ENCODE measurements at regions not wholly inside any gene's neighbourhood (a gene's known extent, or its start where the extent isn't known, plus 50 kb on each side); places are given as distances from the start of the nearest gene placed in this dataset.

GRCh38 chrX:125398959-125399440, 79.3 kb downstream of the TEX13C start:
- no peak for DNase-seq (ENCODE audit: insufficient read length, low spot score, missing footprints)
- Histone ChIP-seq H3K36me3 (ENCODE audit: insufficient read depth, low read length) (no peaks in the 10 kb centered on the region), H4K20me1 (ENCODE audit: insufficient read depth, low read length) (no peaks in the 10 kb centered on the region), H3K27me3 (ENCODE audit: insufficient read depth, low read length) (no peaks in the 10 kb centered on the region), H3K27ac (ENCODE audit: low read depth, low read length) (no peak overlapping the region), H3K4me3 (ENCODE audit: insufficient read depth, low read length) (no peak overlapping the region), H2AFZ (ENCODE audit: low read length) (no peak overlapping the region), H3K4me1 (ENCODE audit: insufficient read depth, low read length) (no peaks in the 10 kb centered on the region), H3K9me3 (ENCODE audit: low read depth, low read length) (no peaks in the 10 kb centered on the region), H3K79me2 (ENCODE audit: insufficient read depth, low read length) (no peaks in the 10 kb centered on the region), H3K4me2 (ENCODE audit: insufficient read depth, low read length) (no peak overlapping the region)
- TF ChIP-seq CTCF (IDR thresholded peaks at IDR 0.05; ENCODE audit: extremely low read depth, low read depth, low read length) = no peak

GRCh38 chrX:125402807-125403206, 83.1 kb downstream of the TEX13C start:
- H3K27ac ChIP-seq (ENCODE audit: low read depth, low read length) = no peak overlapping the region
- H3K4me2 ChIP-seq (ENCODE audit: insufficient read depth, low read length) = no peak overlapping the region
- H4K20me1 ChIP-seq (ENCODE audit: insufficient read depth, low read length) = no peaks in the 10 kb centered on the region
- TF ChIP-seq CTCF (IDR thresholded peaks at IDR 0.05; ENCODE audit: extremely low read depth, low read depth, low read length) = no peak
- no peak for DNase-seq (ENCODE audit: insufficient read length, low spot score, missing footprints)
- peaks cover 2% of the 10 kb centered on the region for H3K9me3 ChIP-seq (ENCODE audit: low read depth, low read length)
- H3K79me2 ChIP-seq (ENCODE audit: insufficient read depth, low read length) = no peaks in the 10 kb centered on the region
- no peaks in the 10 kb centered on the region for H3K36me3 ChIP-seq (ENCODE audit: insufficient read depth, low read length)
- no peaks in the 10 kb centered on the region for H3K27me3 ChIP-seq (ENCODE audit: insufficient read depth, low read length)
- H3K4me3 ChIP-seq (ENCODE audit: insufficient read depth, low read length) = no peak overlapping the region
- no peaks in the 10 kb centered on the region for H3K4me1 ChIP-seq (ENCODE audit: insufficient read depth, low read length)
- H2AFZ ChIP-seq (ENCODE audit: low read length) = no peak overlapping the region

DNA sequence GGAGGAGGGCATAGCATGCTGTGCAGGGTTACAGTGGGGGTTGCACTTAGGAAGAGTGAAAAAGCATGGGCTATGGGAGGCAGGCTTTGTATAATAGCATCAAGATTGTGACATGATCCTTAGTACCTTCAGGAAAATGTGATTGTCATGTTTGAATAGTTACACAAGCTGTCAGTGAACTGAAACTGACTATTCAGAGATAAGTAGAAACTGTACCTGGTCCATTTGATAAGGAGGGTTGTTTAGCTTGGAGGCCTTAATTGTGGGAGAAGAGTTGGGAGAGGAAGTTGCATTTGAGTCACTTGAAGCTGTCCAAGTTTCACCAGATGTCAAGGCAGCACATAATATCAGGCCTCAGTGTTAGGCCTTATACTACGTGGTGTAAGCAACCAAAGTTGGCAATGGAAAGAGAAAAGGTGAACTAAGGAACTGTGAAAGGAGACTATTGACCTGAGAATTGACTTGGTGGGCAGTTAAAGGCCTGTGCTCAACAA, 85.0 kb downstream of the TEX13C start:
- Histone ChIP-seq H4K20me1 (ENCODE audit: insufficient read depth, low read length) (no peaks in the 10 kb centered on the region), H3K9me3 (ENCODE audit: low read depth, low read length) (peaks cover 2% of the 10 kb centered on the region), H2AFZ (ENCODE audit: low read length) (no peak overlapping the region), H3K4me1 (ENCODE audit: insufficient read depth, low read length) (no peaks in the 10 kb centered on the region), H3K4me2 (ENCODE audit: insufficient read depth, low read length) (no peak overlapping the region), H3K4me3 (ENCODE audit: insufficient read depth, low read length) (no peak overlapping the region), H3K27ac (ENCODE audit: low read depth, low read length) (no peak overlapping the region), H3K27me3 (ENCODE audit: insufficient read depth, low read length) (no peaks in the 10 kb centered on the region), H3K36me3 (ENCODE audit: insufficient read depth, low read length) (no peaks in the 10 kb centered on the region), H3K79me2 (ENCODE audit: insufficient read depth, low read length) (no peaks in the 10 kb centered on the region)
- no peak for TF ChIP-seq CTCF (IDR thresholded peaks at IDR 0.05; ENCODE audit: extremely low read depth, low read depth, low read length)
- DNase-seq (ENCODE audit: insufficient read length, low spot score, missing footprints) = no peak

DNA sequence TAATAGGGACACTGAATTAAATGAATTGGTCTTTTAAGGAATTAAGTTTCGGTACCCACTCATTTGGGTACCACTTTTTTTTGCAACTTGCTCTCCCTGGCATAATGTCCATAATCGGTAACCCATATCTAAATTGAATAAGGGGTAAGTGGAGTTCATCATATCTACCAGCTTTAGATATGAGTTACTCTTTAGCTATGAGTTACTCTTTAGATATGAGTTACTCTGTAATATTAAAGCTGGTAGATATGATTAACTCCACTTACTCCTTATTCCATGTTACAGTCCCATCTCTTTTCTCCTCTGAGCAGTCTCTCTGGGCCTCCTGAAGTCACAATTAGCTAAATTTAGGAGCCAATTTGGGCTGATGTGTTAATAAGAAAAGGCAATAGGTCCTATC, 85.7 kb downstream of the TEX13C start:
- no peak for TF ChIP-seq CTCF (IDR thresholded peaks at IDR 0.05; ENCODE audit: extremely low read depth, low read depth, low read length)
- Histone ChIP-seq H4K20me1 (ENCODE audit: insufficient read depth, low read length) (no peaks in the 10 kb centered on the region), H3K36me3 (ENCODE audit: insufficient read depth, low read length) (no peaks in the 10 kb centered on the region), H3K4me1 (ENCODE audit: insufficient read depth, low read length) (no peaks in the 10 kb centered on the region), H3K79me2 (ENCODE audit: insufficient read depth, low read length) (no peaks in the 10 kb centered on the region), H3K4me3 (ENCODE audit: insufficient read depth, low read length) (no peak overlapping the region), H3K27ac (ENCODE audit: low read depth, low read length) (no peak overlapping the region), H3K9me3 (ENCODE audit: low read depth, low read length) (peaks cover 2% of the 10 kb centered on the region), H2AFZ (ENCODE audit: low read length) (no peak overlapping the region), H3K4me2 (ENCODE audit: insufficient read depth, low read length) (no peak overlapping the region), H3K27me3 (ENCODE audit: insufficient read depth, low read length) (no peaks in the 10 kb centered on the region)
- no peak for DNase-seq (ENCODE audit: insufficient read length, low spot score, missing footprints)
